HL-60 (cell line): ENCODE measurements at regions not wholly inside any gene's neighbourhood (a gene's known extent, or its start where the extent isn't known, plus 50 kb on each side); places are given as distances from the start of the nearest gene placed in this dataset.

Source experiments
- CTCF ChIP-seq: IDR thresholded peaks from one replicate; pipeline ENCODE4 v1.5.1; 2011; ENCODE audit warnings: low read length, control low read depth, inconsistent platforms; ENCODE audit not compliant: insufficient read depth
- POLR2AphosphoS5 ChIP-seq: IDR thresholded peaks from 2 replicates; pipeline ENCODE4 v1.6.1; 2012; ENCODE audit warnings: low read depth

DNA sequence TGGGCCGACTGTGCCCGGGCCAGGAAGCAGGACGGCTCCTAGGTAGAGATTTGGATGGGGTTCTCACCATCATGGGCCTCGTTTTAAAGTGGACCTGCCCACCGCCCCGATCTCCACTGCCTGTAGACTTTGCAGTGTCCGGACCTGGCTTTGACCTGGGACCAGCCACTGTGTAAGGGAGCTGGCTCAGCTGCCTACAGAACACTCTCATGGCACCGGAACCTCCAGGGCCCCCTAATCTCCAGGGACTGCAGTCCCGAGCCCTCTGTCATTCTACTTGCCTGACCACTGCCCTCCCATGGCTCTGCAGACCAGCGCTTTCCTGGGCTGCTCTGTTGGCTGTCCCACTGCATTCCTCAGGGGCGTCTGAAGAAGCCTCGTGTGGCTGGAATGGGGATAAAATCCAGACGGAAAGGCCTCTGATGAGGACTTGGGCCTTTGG, 120.8 kb downstream of the GLI2 start:
- TF ChIP-seq POLR2AphosphoS5: no peak
- no peak for TF ChIP-seq CTCF
